HuH-7 (cell line): ENCODE measurements at regions not wholly inside any gene's neighbourhood (a gene's known extent, or its start where the extent isn't known, plus 50 kb on each side); places are given as distances from the start of the nearest gene placed in this dataset.
"Not testable (repeated sequence)": the region's sequence is repeated elsewhere in the genome, so short reads cannot be mapped to it uniquely, and the experiment has no call there.

ENCODE experiments used
- DNase-seq: peaks from one replicate; pipeline ENCODE4 v3.0.0; 2011; ENCODE audit warnings: low spot score

GRCh38 chr5:124895236-124895635, 148.8 kb upstream of the ZNF608 start:
- peak; percentile 31 for DNase-seq

DNA sequence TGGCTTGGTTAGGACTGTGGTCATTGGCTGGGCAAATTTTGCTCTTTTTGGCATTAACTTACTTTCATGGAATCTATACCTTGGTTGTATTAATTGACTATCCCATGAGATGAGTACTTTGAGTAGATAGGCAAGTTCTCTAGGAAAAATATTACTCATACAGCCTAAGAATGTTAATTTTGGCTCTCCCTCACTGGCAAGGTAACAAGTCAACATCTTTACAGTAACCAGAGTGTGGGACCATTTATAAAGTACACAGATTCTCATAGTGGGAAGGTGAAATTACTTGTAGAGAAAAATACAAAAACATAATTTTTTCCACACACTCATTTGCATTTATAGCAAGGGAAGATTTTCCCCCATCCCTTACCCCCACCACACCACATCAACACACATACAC, 154.6 kb upstream of the ZNF608 start:
- DNase-seq = no peak

DNA sequence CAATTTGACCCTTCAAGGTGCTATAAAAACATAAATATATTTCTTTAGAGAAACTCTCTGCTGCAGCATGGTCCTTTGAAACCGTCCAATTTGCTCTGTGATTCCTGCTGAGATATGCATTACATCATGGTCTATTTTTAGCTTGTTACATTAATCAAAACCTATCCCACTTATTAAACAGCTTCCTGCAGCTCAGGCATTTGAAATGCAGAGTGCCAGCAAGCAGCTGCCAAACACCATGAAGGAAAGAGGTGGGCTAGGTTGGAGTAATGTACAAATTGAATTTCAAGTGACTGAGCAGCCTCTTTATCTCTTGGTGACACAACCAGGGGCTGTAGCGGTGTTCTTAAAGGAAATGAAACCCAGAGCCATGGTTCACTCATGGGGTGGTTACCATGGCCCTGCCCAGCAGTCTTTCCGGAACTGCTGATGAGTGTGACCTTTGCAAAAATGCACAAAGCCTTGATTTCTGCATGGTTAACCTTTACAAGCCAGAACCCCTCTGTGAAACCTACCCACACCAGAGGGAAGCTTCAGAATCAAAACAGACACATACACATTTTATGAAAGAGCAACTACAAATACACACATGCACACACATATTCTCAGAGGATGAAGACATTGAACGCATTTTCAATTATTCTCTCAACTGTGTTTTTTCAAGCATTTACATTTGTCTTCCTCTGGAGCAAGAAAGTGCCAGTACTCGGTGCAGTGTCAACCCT, 155.8 kb upstream of the ZNF608 start:
- no peak for DNase-seq

- no peak for DNase-seq
These were observed 159.1 kb upstream of the ZNF608 start for GRCh38 chr5:124905256-124906130.

- no peak for DNase-seq
These were observed 160.1 kb upstream of the ZNF608 start for GRCh38 chr5:124906339-124907097.

DNA sequence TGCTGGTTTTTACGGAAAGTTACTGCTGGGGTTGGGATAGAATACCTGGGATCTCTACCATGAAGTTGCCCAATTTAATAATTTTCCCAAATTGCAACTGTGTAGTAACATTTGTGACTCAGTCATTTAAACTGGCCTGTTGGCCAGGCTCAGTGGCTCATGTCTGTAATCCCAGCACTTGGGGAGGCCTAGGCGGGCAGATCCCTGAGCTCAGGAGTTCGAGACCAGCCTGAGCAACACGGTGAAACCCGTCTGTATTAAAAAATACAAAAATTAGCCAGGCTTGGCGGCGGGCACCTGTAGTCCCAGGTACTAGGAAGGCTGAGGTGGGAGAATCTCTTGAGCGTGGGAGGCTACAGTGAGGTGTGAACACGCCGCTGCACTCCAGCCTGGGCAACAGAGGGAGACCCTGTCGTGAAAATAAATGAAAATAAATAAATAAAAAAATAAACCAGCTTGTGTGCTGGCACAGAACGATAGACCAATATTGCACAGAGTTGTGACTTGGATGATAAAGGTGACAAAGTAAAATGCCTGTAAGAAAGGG, 160.7 kb upstream of the ZNF608 start:
- DNase-seq = no peak

GRCh38 chr5:124908581-124909451, 162.4 kb upstream of the ZNF608 start:
- peak; percentile 26 for DNase-seq

- no peak for DNase-seq
These were observed 163.3 kb upstream of the ZNF608 start for GRCh38 chr5:124909734-124910133.

DNA sequence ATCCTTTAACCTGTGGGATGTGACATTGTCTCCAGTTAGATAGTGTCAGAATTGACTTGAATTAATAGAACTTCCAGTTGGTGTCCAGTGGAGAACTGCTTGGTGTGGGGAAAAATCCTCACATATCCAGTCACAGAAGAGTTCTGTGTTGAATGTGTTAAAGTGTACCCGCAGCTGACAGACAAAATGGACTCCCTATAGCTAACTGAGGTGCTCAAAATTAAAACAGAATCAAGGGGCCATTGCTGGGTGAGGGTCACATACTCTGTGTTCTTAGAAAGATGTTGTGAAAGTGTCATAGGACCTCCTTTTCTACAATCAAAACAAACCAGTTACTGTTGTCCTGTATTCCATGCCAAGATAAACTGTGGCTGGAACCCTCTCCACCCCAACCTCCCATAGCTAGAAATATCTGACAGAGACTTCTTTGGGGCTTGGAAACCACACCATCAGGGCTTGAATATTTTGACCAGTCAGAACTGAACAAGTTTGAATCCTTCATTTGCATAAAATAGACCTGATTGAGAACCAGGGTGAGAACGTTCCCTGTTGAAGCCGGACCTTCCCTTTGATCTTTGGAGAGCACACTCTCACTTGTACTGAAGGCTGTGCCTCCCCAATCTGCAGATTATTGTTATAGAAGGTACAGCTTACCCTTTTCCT, 164.0 kb upstream of the ZNF608 start:
- no peak for DNase-seq

DNA sequence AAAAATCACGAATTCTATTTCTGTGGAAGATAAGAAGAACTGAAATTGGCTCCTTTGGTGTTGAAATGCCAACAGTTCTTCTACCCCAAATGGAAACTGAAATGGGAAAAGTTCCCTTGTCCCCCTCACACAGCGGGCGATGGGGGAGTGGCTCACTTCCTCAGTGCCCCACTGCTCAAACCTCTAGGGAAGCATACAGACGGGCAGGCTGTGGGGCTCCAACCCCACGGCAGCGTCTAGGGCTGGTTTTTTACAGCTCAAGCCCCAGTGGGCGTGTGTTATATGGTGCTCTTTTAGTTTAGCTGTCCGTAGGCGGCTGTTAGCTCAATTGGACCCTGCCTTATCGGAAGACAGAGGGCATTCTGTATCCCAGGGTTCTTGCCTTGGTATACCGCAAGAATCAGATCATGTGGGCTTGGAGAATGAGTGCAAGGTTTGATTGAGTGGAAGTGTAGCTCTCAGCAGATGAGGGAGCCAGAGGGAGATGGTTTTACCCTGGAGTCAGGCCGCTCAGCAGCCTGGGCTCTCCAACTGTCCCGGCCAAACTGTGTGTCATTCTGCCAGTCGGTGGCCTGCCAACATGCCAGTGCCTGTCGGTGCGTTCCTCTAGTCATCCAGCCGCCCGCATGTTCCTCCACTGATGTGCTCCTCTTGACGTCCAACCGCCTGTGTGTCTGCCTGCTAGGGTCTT, 166.3 kb upstream of the ZNF608 start:
- no peak for DNase-seq

- no peak for DNase-seq
These were observed 166.9 kb upstream of the ZNF608 start for GRCh38 chr5:124913329-124913653.

GRCh38 chr5:124916313-124916712, 169.9 kb upstream of the ZNF608 start:
- not testable (repeated sequence) for DNase-seq

DNA sequence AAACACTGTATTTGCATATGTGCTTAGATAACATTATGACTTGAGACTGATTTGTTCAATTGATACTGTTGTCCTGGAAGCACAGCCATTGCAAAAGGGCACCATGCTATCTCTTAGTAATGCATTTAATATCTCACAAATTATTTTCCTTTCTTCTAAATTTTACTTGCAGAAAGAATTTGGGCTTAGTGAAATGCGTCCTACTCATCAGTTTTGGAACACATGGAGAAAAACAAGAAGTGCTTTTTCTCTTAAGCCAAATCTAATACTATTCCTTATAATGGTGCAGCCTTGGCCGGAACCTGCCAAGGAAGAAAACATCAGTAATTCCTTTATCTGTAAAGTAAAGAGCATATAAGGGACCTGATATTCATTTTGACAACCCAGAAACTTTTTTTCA, 172.2 kb upstream of the ZNF608 start:
- no peak for DNase-seq

DNA sequence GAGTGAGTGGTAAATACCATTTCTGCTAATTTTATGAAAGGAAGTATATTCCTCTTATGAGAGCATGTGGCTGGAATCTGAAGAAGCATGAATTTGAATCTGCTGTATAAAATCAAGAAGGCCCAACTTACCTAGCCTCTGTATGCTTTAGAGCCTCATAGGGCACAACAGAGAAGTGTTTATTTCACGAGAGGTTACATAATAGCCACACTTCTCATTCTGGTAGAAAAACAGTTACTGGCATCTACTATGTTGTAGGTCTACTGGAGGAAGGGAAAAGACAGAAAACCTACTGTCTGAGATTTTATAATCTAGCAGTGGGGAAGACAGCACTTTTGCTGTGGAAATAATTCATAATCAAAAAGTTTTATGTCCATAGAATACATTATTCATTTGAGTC, 172.6 kb upstream of the ZNF608 start:
- no peak for DNase-seq

DNA sequence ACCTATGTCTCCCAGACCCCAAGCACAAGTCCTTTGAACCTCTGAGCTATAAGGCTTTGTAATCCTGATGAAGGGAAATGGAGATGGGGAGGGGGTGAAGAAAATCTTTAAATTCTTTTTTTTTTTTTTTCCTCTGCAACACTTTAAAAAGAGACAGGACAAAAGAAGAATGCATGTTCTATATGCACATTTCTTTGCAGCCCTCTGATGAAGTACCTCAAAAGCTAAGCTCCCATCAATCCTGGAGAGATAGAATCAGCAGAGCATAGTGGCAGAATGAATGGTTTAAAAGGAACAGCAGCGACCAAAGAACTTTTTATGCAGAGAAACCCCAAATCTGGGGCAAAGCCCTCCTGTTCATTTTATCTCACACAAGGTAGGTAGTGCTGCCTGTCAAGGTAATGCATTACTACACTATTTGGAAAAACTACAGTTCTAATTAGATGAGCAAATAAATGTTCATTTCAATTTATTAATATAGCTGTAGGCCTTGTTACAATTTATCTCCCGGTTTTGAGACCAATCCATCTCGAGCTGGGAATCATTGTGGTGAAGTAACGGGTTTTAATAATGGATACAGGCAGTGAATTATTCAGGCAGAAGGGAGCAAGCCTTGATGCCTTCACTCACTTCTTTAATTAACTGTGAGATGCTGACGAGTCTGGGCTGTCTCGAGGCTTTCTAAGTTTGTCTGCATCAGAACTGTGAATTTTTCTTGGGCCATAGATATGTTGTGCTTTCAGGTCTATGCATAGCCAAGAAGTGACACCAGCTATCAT, 173.5 kb upstream of the ZNF608 start:
- DNase-seq = no peak

- no peak for DNase-seq
These were observed 174.6 kb upstream of the ZNF608 start for GRCh38 chr5:124920909-124921666.

DNA sequence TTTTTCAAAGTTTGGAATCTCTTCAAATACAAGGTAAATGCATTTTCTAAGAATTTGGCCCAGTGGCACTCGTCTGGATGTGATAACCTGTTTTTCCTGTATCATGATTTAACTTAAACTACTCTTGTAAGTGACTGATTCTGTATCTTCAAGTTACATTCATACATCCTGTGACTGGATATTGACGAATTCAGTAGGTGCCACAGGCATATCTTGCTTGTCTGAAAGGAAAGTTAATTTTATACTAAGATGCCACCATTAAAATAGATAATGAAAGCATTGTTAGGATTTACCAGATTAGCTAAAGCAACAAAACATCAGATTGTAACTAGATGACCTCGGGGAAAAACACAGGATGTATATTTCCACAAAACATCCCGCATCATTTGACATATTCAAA, 175.3 kb upstream of the ZNF608 start:
- DNase-seq = no peak

- no peak for DNase-seq
These were observed 176.0 kb upstream of the ZNF608 start for GRCh38 chr5:124922255-124922975.
